SK-N-SH (cell line): ENCODE measurements at regions not wholly inside any gene's neighbourhood (a gene's known extent, or its start where the extent isn't known, plus 50 kb on each side); places are given as distances from the start of the nearest gene placed in this dataset.

Experiments
- CTCF ChIA-PET: fragments of 300-600, 350-600 bp; formaldehyde crosslinking; extraction: SDS; loops from one replicate; lab custom pipeline; 2021; lab: Yijun Ruan, JAX
- POLR2A ChIA-PET: fragments of 350-600 bp; sonication (Branson Sonifier 250); formaldehyde crosslinking; extraction: SDS; loops from one replicate; lab custom pipeline; 2020; ENCODE audit warnings: antibody characterized with exemption, inconsistent platforms; lab: Yijun Ruan, JAX
- DNase-seq: peaks from one replicate; pipeline ENCODE4 v3.0.0; 2012
- H2AFZ ChIP-seq: fragments of 200-600 bp; sonication (generic); 2 replicates; pipeline ENCODE4 v1.8.1; 2016; ENCODE audit warnings: antibody characterized with exemption, mild to moderate bottlenecking, low read depth
- H3F3A ChIP-seq: fragments of 200-600 bp; sonication (generic); replicated peaks from 2 replicates; pipeline ENCODE3; 2016; ENCODE audit warnings: antibody characterized with exemption, mild to moderate bottlenecking; ENCODE audit not compliant: insufficient read depth
- H3K27ac ChIP-seq, 2 experiments: fragments of 200-500 bp in 1 of 2; fragments of 200-600 bp in 1 of 2; sonication (Bioruptor generic) in 1 of 2; sonication (generic), shearing (Covaris generic) in 1 of 2; 2 replicates each; pipeline versions ENCODE4 v1.5.1 to v1.6.1; 2014 to 2016; ENCODE audit warnings: low read depth in 2 of 2, inconsistent platforms in 1 of 2, low read length in 1 of 2, mild to moderate bottlenecking in 1 of 2, mixed read lengths in 1 of 2
- H3K27me3 ChIP-seq: fragments of 200-600 bp; sonication (generic), shearing (Covaris generic); 2 replicates; pipeline ENCODE4 v1.6.1; 2016; ENCODE audit warnings: mixed run types; ENCODE audit not compliant: insufficient read depth
- H3K36me3 ChIP-seq, 2 experiments: fragments of 200-500 bp in 1 of 2; fragments of 200-600 bp in 1 of 2; sonication (Bioruptor generic) in 1 of 2; sonication (generic) in 1 of 2; replicated peaks in 1 of 2; 2 replicates each; pipeline versions ENCODE3 to v1.5.1; 2014 to 2016; ENCODE audit warnings: low read length in 1 of 2, mild to moderate bottlenecking in 1 of 2; ENCODE audit not compliant: insufficient read depth in 2 of 2, control insufficient read depth in 1 of 2
- H3K4me1 ChIP-seq, 2 experiments: fragments of 200-500 bp in 1 of 2; fragments of 200-600 bp in 1 of 2; sonication (Bioruptor generic) in 1 of 2; sonication (generic), shearing (Covaris generic) in 1 of 2; 2 replicates each; pipeline versions ENCODE4 v1.5.1 to v1.6.1; 2014 to 2016; ENCODE audit warnings: low read depth in 1 of 2, low read length in 1 of 2, mixed run types in 1 of 2; ENCODE audit not compliant: insufficient read depth in 2 of 2, control insufficient read depth in 1 of 2
- H3K4me2 ChIP-seq: fragments of 200-600 bp; sonication (generic), shearing (Covaris generic); 2 replicates; pipeline ENCODE4 v1.6.1; 2017; ENCODE audit warnings: mixed run types
- H3K4me3 ChIP-seq, 2 experiments: fragments of 200-500 bp in 1 of 2; fragments of 200-600 bp in 1 of 2; sonication (Bioruptor generic) in 1 of 2; sonication (generic), shearing (Covaris generic) in 1 of 2; 2 replicates each; pipeline versions ENCODE4 v1.5.1 to v1.8.1; 2014 to 2016; ENCODE audit warnings: low read depth in 2 of 2, inconsistent platforms in 1 of 2, low read length in 1 of 2, mild to moderate bottlenecking in 1 of 2, mixed read lengths in 1 of 2, moderate library complexity in 1 of 2
- H3K79me2 ChIP-seq: fragments of 200-600 bp; sonication (generic); 2 replicates; pipeline ENCODE4 v1.8.1; 2017; ENCODE audit warnings: mild to moderate bottlenecking; ENCODE audit not compliant: insufficient read depth
- H3K9ac ChIP-seq: fragments of 200-600 bp; sonication (generic); 2 replicates; pipeline ENCODE4 v1.6.1; 2017; ENCODE audit warnings: mixed run types
- H3K9me2 ChIP-seq: fragments of 200-600 bp; sonication (generic); 2 replicates; pipeline ENCODE4 v1.6.1; 2017; ENCODE audit warnings: mixed run types
- H3K9me3 ChIP-seq: fragments of 200-600 bp; sonication (generic); 2 replicates; pipeline ENCODE4 v1.6.1; 2017; ENCODE audit warnings: mixed run types, mild to moderate bottlenecking, moderate library complexity
- H4K20me1 ChIP-seq: fragments of 200-600 bp; sonication (generic); 2 replicates; pipeline ENCODE4 v1.6.1; 2017; ENCODE audit warnings: mild to moderate bottlenecking, mixed run types; ENCODE audit not compliant: insufficient read depth
- CTCF ChIP-seq: fragments of 200-600 bp; sonication (generic); IDR thresholded peaks from 2 replicates; pipeline ENCODE4 v1.6.1; 2017; ENCODE audit warnings: antibody characterized with exemption, mild to moderate bottlenecking, moderate library complexity
- ELF1 ChIP-seq: IDR thresholded peaks from 2 replicates; pipeline ENCODE4 v1.4.0; 2012
- EP300 ChIP-seq, 2 experiments: IDR thresholded peaks; 2 replicates each; pipeline versions ENCODE4 v1.4.0 to v1.6.1; 2012; ENCODE audit warnings: borderline replicate concordance in 1 of 2, low read depth in 1 of 2, low read length in 1 of 2
- FOXJ3 ChIP-seq: sonication (generic); formaldehyde crosslinking; IDR thresholded peaks from 2 replicates; pipeline ENCODE4 v1.5.1; 2020; ENCODE audit warnings: mild to moderate bottlenecking, missing genetic modification reagents
- GABPA ChIP-seq: IDR thresholded peaks from 2 replicates; pipeline ENCODE4 v1.4.0; 2012; ENCODE audit warnings: low read depth, mild to moderate bottlenecking
- IRF3 ChIP-seq: fragments of 150-350 bp; IDR thresholded peaks from 2 replicates; pipeline ENCODE4 v1.6.1; 2016; ENCODE audit warnings: mild to moderate bottlenecking, low read depth, low read length
- JUND ChIP-seq: IDR thresholded peaks from 2 replicates; pipeline ENCODE4 v1.4.0; 2012
- MEF2A ChIP-seq: IDR thresholded peaks from 2 replicates; pipeline ENCODE4 v1.4.0; 2012; ENCODE audit warnings: low read depth, borderline replicate concordance
- NRF1 ChIP-seq: IDR thresholded peaks from 2 replicates; pipeline ENCODE4 v1.6.1; 2012; ENCODE audit warnings: low read depth, mild to moderate bottlenecking, low read length
- PBX3 ChIP-seq: IDR thresholded peaks from 2 replicates; pipeline ENCODE4; 2012
- POLR2AphosphoS5 ChIP-seq: IDR thresholded peaks from 2 replicates; pipeline ENCODE4 v1.6.1; 2012; ENCODE audit warnings: low read depth, low read length
- RAD21 ChIP-seq: IDR thresholded peaks from 2 replicates; pipeline ENCODE4 v1.6.1; 2012; ENCODE audit warnings: mild to moderate bottlenecking, low read length
- REST ChIP-seq: IDR thresholded peaks from 2 replicates; pipeline ENCODE4 v1.6.1; 2012; ENCODE audit warnings: mild to moderate bottlenecking, low read depth, low read length, moderate library complexity
- RFX5 ChIP-seq: IDR thresholded peaks from 2 replicates; pipeline ENCODE4 v1.6.1; 2012; ENCODE audit warnings: mild to moderate bottlenecking, improper control_type of control experiment, low read length
- RXRA ChIP-seq: IDR thresholded peaks from 2 replicates; pipeline ENCODE4 v1.4.0; 2012; ENCODE audit warnings: low read depth, mild to moderate bottlenecking, borderline replicate concordance
- TAF1 ChIP-seq: IDR thresholded peaks from 2 replicates; pipeline ENCODE4 v1.6.1; 2012; ENCODE audit warnings: low read depth, mild to moderate bottlenecking, low read length, moderate library complexity, borderline replicate concordance
- TCF12 ChIP-seq: IDR thresholded peaks from 2 replicates; pipeline ENCODE4 v1.4.0; 2012
- TEAD4 ChIP-seq: IDR thresholded peaks from 2 replicates; pipeline ENCODE4 v1.4.0; 2012; ENCODE audit warnings: mild to moderate bottlenecking, borderline replicate concordance; ENCODE audit not compliant: insufficient read depth
- YY1 ChIP-seq: IDR thresholded peaks from 2 replicates; pipeline ENCODE4 v1.4.0; 2012; ENCODE audit warnings: low read depth, mild to moderate bottlenecking
- WGBS: methylation state at CpG from one replicate; pipeline ENCODE4 v1.1.6; 2017; ENCODE audit warnings: low lambda C conversion rate; 5-methylcytosine and 5-hydroxymethylcytosine counted together

GRCh38 chr4:109368661-109369060, 65.0 kb upstream of the SEC24B start:
- no peaks in the 10 kb centered on the region for H3K36me3 ChIP-seq
- H2AFZ ChIP-seq = no peak overlapping the region
- H3K79me2 ChIP-seq = no peaks in the 10 kb centered on the region
- H3F3A ChIP-seq = no peaks in the 10 kb centered on the region
- ChIA-PET CTCF (no interaction called here), POLR2A (no interaction called here)
- H3K27ac ChIP-seq = no peak overlapping the region
- H4K20me1 ChIP-seq = no peaks in the 10 kb centered on the region
- DNase-seq = no peak
- TF ChIP-seq YY1 (no peak), POLR2AphosphoS5 (no peak), IRF3 (no peak), TEAD4 (no peak), ELF1 (no peak), NRF1 (no peak), TAF1 (no peak), MEF2A (no peak), CTCF (no peak), RAD21 (no peak), RXRA (no peak), GABPA (no peak), REST (no peak), FOXJ3 (CRISPR knock-in tag) (no peak), EP300 (IDR thresholded peaks at IDR 0.05; ENCODE audit: borderline replicate concordance in 1 of 2, low read depth in 1 of 2, low read length in 1 of 2) (no peak), JUND (no peak), RFX5 (no peak), PBX3 (no peak), TCF12 (no peak)
- H3K9me2 ChIP-seq = no peaks in the 10 kb centered on the region
- no peak overlapping the region for H3K4me2 ChIP-seq
- no peaks in the 10 kb centered on the region for H3K27me3 ChIP-seq
- no peak overlapping the region for H3K4me3 ChIP-seq
- no peaks in the 10 kb centered on the region for H3K9me3 ChIP-seq
- H3K9ac ChIP-seq = no peak overlapping the region
- H3K4me1 ChIP-seq = no peaks in the 10 kb centered on the region
- 32% methylated on average over 3 of the region's 3 CpGs for WGBS
